ENCODE measurements at regions not wholly inside any gene's neighbourhood (a gene's known extent, or its start where the extent isn't known, plus 50 kb on each side); places are given as distances from the start of the nearest gene placed in this dataset.

DNA sequence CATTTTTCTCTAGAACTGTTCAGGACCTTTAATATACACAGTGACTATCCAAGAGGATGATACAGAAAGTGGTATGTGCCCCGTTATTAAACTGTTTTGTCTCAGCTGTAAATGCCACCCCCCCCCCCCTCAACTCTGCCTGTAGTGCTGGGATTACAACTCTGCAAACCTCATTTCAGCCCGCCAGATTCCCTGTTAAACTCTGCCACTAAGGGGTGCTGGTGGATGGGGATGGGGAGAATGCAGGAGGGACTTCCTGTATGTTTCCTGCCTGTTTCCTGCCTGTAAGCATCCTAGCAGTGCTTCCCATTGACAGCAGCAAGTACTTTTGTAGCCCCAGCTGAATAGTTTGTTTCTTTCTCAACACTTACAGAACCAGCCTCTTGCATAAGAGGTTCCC is 301.7 kb upstream of the RORA start:
- H3K4me3 ChIP-seq: no peak overlapping the region
- H3K9me3 ChIP-seq: no peaks in the 10 kb centered on the region
- H3K36me3 ChIP-seq: no peaks in the 10 kb centered on the region
- no peak for DNase-seq
- no peak overlapping the region for H3K27ac ChIP-seq
- no peaks in the 10 kb centered on the region for H3K4me1 ChIP-seq
- TF ChIP-seq, protein P1, sequence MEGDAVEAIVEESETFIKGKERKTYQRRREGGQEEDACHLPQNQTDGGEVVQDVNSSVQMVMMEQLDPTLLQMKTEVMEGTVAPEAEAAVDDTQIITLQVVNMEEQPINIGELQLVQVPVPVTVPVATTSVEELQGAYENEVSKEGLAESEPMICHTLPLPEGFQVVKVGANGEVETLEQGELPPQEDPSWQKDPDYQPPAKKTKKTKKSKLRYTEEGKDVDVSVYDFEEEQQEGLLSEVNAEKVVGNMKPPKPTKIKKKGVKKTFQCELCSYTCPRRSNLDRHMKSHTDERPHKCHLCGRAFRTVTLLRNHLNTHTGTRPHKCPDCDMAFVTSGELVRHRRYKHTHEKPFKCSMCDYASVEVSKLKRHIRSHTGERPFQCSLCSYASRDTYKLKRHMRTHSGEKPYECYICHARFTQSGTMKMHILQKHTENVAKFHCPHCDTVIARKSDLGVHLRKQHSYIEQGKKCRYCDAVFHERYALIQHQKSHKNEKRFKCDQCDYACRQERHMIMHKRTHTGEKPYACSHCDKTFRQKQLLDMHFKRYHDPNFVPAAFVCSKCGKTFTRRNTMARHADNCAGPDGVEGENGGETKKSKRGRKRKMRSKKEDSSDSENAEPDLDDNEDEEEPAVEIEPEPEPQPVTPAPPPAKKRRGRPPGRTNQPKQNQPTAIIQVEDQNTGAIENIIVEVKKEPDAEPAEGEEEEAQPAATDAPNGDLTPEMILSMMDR (IDR thresholded peaks at IDR 0.05): no peak
- intact Hi-C loops (cut with DNase I): no loop called here
- H3K27me3 ChIP-seq: no peaks in the 10 kb centered on the region
- no peak overlapping the region for H3K9ac ChIP-seq (ENCODE audit: low read depth in 2 of 2, low read length in 2 of 2)

DNA sequence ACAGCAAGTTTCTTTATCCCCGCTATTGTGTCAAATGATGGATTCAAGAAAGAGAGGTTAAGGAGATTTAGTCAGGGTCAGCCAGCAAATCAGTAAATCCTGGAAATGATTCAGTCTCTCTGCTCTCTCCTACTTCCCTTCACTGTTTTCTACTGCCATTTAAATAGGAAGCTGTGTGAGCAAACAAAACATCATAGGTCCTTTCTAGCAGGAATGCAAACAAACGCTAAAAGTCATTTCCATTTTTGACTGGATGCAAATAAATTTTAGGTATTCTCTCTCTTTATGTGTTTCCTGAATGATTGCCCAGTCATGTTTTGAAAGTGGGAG is 299.4 kb upstream of the RORA start:
- Histone ChIP-seq H3K36me3 (no peaks in the 10 kb centered on the region), H3K27ac (no peak overlapping the region), H3K9me3 (no peaks in the 10 kb centered on the region), H3K4me1 (no peaks in the 10 kb centered on the region), H3K9ac (ENCODE audit: low read depth in 2 of 2, low read length in 2 of 2) (no peak overlapping the region), H3K4me3 (no peak overlapping the region), H3K27me3 (no peaks in the 10 kb centered on the region)
- intact Hi-C loops (cut with DNase I): no loop called here
- DNase-seq: no peak
- TF ChIP-seq, protein P1 (IDR thresholded peaks at IDR 0.05): no peak

DNA sequence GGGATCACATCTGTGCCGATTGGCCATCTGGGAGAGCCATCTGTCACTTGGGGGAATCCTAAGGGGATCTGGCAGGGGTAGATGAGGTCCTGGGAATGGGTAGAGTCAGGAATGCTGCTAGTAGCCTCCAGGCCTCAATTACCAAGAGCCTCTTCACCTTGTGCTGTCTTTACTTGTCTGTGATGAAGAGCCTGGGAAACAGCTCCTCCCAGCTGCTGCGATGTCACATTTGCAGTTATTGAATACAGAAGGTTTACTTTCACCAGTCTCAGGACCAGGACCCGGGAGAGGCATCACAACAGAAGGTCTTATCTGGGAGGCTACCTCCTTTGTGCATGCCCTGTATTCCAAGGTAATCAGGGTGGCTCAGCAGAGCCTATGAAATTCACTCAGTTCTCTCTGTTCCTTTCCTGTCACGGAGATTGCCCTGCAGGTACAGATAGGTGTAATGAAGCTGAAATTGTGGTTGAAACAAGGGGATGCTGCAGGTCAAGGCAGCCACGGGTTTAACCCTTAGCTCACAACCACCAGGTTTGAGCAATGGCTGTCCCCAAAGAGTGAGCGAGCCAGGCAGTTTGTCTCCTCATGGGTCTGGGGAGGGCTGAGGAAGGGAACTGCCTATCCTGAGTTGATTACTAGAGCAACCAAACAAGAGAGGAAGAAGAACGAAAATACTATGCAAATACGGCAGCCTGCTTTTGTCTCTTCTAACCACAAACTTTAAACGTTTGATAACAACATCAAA is 298.9 kb upstream of the RORA start:
- TF ChIP-seq, protein P1 (IDR thresholded peaks at IDR 0.05): no peak
- intact Hi-C loops (cut with DNase I): no loop called here

DNA sequence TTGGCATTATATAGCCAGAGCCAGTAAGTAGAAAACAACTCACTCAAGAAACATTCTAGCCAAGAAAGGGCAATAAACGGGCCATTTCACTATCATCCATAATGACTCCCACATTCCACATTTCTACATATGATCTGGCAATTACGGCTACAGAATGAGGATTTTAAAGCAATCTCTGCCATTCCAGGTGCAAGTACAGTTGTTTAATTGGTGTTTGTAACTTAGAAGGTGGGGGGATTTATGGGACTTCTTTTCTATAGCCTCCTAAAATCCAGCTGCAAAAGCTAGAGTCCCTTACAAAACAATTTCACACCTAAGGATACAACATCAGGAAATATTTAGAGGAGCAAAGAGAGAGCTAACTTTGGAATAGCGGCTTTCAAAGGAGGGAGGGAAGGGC is 295.4 kb upstream of the RORA start:
- no peak overlapping the region for H3K27ac ChIP-seq
- intact Hi-C loops (cut with DNase I): no loop called here
- no peaks in the 10 kb centered on the region for H3K27me3 ChIP-seq
- no peaks in the 10 kb centered on the region for H3K9me3 ChIP-seq
- TF ChIP-seq, protein P1 (IDR thresholded peaks at IDR 0.05): no peak
- H3K36me3 ChIP-seq: no peaks in the 10 kb centered on the region
- no peak overlapping the region for H3K4me3 ChIP-seq
- H3K9ac ChIP-seq (ENCODE audit: low read depth in 2 of 2, low read length in 2 of 2): no peak overlapping the region
- no peaks in the 10 kb centered on the region for H3K4me1 ChIP-seq
- no peak for DNase-seq

More for the DNA sequence above, 298.9 kb upstream of the RORA start:
- Histone ChIP-seq H3K27ac (no peak overlapping the region), H3K4me3 (no peak overlapping the region), H3K36me3 (no peaks in the 10 kb centered on the region), H3K9me3 (no peaks in the 10 kb centered on the region), H3K27me3 (no peaks in the 10 kb centered on the region), H3K4me1 (no peaks in the 10 kb centered on the region), H3K9ac (ENCODE audit: low read depth in 2 of 2, low read length in 2 of 2) (no peak overlapping the region)
- no peak for DNase-seq

DNA sequence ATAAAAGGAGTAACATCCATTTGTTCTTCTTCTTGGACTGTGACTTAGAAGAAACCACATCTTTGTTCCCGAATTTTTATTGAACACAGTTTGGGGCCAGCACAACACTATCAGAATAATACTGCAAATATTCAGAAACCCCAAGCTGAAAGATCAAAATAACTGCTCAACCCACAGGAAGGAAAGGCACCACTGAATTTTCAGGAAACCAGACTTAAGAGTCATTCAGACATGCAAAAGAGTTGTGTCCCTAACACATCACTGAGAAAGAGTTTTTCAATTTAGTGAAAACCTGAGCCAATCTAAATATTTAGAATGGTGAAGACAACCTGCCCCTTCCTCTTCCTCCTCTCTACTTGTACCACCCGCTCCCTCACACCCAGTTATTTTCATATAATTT is 295.0 kb upstream of the RORA start:
- intact Hi-C loops (cut with DNase I): no loop called here
- H3K4me1 ChIP-seq: no peaks in the 10 kb centered on the region
- no peak for DNase-seq
- H3K36me3 ChIP-seq: no peaks in the 10 kb centered on the region
- TF ChIP-seq, protein P1 (IDR thresholded peaks at IDR 0.05): no peak
- no peak overlapping the region for H3K9ac ChIP-seq (ENCODE audit: low read depth in 2 of 2, low read length in 2 of 2)
- no peak overlapping the region for H3K4me3 ChIP-seq
- H3K9me3 ChIP-seq: no peaks in the 10 kb centered on the region
- no peak overlapping the region for H3K27ac ChIP-seq
- H3K27me3 ChIP-seq: no peaks in the 10 kb centered on the region
